Fibroblast of villous mesenchyme (primary cell): ENCODE measurements at regions not wholly inside any gene's neighbourhood (a gene's known extent, or its start where the extent isn't known, plus 50 kb on each side); places are given as distances from the start of the nearest gene placed in this dataset.
"Not testable (repeated sequence)": the region's sequence is repeated elsewhere in the genome, so short reads cannot be mapped to it uniquely, and the experiment has no call there.

Source experiments
- DNase-seq: peaks from one replicate; pipeline ENCODE4 v3.0.0-alpha.2; 2010; ENCODE audit warnings: low read depth
- H3K4me3 ChIP-seq: 2 replicates; pipeline ENCODE4 v1.5.1; 2011; ENCODE audit warnings: low read depth, mild to moderate bottlenecking, low read length
- CTCF ChIP-seq: IDR thresholded peaks from 2 replicates; pipeline ENCODE4 v1.5.1; 2012; ENCODE audit warnings: low read depth, mild to moderate bottlenecking, low read length; ENCODE audit not compliant: insufficient read depth

- no peak for TF ChIP-seq CTCF
- DNase-seq = no peak
- H3K4me3 ChIP-seq = no peak overlapping the region
Observed at GRCh38 chr5:25330721-25331120, 685.9 kb upstream of the CDH10 start.

GRCh38 chr5:25327172-25327571 lies 682.4 kb upstream of the CDH10 start:
- H3K4me3 ChIP-seq = no peak overlapping the region
- no peak for TF ChIP-seq CTCF
- DNase-seq = no peak

- no peak for DNase-seq
- no peak for TF ChIP-seq CTCF
- H3K4me3 ChIP-seq = no peak overlapping the region
Observed at GRCh38 chr5:25301836-25302235, 657.1 kb upstream of the CDH10 start.

GRCh38 chr5:25295067-25295466 lies 650.3 kb upstream of the CDH10 start:
- TF ChIP-seq CTCF = no peak
- no peak overlapping the region for H3K4me3 ChIP-seq
- no peak for DNase-seq

DNA sequence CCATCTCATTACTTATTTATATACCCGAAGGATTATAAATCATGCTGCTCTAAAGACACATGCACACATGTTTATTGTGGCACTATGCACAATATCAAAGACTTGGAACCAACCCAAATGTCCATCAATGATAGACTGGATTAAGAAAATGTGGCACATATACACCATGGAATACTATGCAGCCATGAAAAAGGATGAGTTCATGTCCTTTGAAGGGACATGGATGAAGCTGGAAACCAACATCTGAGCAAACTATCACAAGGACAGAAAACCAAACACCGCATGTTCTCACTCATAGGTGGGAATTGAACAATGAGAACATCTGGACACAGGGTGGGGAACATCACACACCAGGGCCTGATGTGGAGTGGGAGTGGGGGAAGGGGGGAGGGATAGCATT lies 645.0 kb upstream of the CDH10 start:
- not testable (repeated sequence) for H3K4me3 ChIP-seq, DNase-seq

DNA sequence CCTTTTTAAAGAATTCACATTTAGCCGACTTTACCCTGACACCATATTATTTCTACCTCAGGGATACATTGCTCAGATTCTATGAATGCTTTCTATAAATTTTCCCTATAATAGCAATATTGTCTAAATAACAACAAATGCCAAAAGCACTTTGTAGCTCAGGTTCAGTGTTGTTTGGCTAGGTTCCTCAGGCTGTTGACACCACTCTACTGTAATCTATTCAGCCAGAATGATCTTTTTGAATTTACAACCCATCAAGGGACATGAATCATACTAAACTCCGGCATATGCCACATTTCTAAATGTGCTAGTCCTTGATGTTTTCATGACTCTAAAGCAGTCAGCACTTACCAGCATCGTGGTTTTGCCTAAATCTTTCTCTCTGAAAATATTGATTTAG lies 641.5 kb upstream of the CDH10 start:
- TF ChIP-seq CTCF = no peak
- H3K4me3 ChIP-seq = no peak overlapping the region
- no peak for DNase-seq

DNA sequence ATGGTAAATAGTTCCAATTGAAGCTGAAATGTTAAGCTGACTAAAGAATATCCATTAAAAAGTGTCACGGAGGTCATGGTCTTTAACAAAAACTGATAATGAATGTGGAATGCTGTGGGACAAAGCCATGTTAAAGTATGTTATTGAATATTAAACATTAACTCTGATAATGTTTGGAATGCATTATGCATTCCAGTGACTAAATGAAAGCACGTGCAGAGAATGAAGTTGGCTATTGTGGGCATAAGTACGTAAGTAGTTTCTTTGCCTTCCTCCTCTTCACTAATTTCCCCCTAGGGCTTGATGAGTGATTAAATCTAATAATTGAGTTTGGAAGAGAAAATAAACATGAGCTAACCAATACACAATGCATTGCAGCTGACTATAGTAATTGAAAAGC lies 640.4 kb upstream of the CDH10 start:
- H3K4me3 ChIP-seq = no peak overlapping the region
- no peak for TF ChIP-seq CTCF
- no peak for DNase-seq

DNA sequence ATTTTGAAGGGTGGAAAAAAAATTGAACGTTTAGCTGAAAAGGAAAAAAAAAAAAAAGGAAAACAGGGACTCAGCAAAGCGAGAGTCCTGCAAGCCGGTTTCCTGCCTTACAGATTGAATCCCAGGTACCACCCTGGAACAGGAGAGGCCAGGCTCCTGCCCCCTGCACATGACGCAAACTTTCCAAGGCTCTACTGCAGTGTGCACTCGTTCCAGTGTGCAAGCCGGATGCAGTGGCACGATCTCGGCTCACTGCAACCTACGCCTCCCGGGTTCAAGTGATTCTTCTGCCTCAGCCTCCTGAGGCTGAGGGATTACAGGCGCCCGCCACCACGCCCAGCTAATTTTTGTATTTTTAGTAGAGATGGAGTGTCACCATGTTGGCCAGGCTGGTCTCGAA lies 618.7 kb upstream of the CDH10 start:
- not testable (repeated sequence) for H3K4me3 ChIP-seq, DNase-seq
